NCI-H2196 (cell line): ENCODE measurements at regions not wholly inside any gene's neighbourhood (a gene's known extent, or its start where the extent isn't known, plus 50 kb on each side); places are given as distances from the start of the nearest gene placed in this dataset.

Experiments used
- DNase-seq: peaks from one replicate; lab custom pipeline; 2025; ENCODE audit not compliant: unreplicated experiment; lab: John Stamatoyannopoulos, UW

- peak; percentile 31 for DNase-seq
Measured at GRCh38 chr5:35436400-35437057, 181.1 kb upstream of the SPEF2 start.

GRCh38 chr5:35430381-35431162, 187.1 kb upstream of the SPEF2 start:
- DNase-seq: no peak

- no peak for DNase-seq
Measured at GRCh38 chr5:35420200-35420599, 189.9 kb upstream of the PRLR start.

DNA sequence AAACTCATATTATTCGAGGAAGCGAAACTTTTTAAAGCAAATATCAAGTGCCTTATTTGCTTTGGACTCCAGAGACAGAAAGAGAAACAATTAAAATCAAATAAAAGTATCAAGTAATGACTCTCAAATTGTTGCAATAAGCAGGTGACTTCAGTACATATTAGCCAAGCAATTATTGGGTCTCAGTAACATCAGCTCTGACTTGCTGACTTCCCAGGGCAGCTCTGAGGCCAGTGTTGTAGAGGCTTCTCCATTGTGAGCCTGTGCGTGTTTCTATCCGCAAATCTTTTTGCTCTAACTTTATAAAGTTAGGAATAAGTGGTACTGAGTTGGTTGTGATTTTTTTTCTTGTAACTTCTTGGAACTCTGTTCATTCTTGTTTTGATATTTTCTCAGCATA, 186.8 kb upstream of the PRLR start:
- no peak for DNase-seq

DNA sequence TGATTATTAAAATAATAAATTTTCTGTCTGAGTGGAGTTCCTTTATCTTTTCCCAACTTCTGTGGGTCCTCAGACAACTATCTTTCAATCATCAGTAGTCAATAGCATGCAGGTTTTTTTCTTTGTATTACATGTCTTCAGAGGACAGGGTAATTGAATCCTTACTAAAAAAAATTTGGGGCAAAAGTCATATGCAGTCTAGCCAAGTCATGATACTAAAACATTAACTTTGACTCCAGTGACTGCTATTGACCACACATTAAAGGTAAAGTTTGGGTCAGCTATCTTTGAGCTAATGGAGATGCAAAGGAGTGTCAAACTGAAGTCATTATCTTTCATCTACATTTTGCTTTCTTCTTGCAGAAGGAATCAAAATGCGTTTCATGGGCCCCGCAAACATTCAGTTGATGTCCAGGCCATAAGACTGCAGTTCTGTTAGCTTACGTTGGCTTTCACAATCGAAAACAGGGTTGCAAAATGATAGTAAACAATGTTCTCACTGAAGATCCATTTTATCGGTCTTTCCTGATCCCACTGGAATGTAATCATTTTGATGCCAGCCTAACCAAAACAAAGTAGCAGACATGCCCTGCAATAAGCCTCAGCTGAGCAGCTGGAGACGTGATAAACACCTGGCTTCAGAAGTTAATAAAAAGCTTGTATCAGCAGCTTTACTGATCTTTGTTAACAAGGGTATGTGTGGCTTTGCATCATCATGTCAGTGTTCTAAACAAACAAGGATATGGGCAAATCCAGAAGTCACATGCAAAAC, 186.1 kb upstream of the PRLR start:
- no peak for DNase-seq

- no peak for DNase-seq
Measured at GRCh38 chr5:35415309-35415708, 185.0 kb upstream of the PRLR start.

DNA sequence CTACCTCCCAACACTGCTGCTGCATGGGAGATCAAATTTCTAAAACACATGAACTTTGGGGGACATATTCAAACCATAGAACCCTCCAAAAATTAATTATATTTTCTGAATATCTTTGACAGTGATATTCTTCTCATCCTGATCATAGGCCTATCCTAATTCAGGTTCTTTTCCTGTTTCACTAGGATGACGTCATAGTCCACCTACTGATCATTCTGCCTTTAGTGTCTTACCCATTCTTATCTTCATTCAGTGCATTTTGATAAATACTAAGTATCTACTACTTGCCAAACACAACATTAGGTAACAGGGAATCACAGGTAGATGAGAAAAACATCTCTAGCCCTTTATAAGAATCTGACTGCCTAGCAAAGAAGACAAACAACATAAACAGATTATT, 179.1 kb upstream of the PRLR start:
- DNase-seq: no peak

- DNase-seq: no peak
Measured at GRCh38 chr5:35408146-35408545, 177.9 kb upstream of the PRLR start.

DNA sequence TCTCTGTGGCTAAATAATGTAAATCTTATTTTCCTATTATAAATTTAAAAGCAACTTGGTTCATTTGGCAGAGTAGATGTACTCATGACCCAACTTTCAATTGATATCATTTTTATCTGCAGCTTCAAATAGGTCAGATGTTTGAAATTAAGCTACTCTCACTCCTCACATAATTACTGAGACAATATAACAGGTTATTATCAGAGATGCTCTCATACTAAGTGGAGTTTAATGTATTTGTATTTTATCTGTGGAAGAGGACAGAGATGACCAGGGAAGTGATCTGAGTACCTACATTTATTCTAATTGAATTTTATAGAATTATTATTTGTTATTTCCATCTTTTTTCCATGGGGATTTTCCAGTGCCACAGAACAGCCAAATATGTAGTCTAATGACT, 177.4 kb upstream of the PRLR start:
- no peak for DNase-seq

- DNase-seq: no peak
Measured at GRCh38 chr5:35405938-35406337, 175.7 kb upstream of the PRLR start.

DNA sequence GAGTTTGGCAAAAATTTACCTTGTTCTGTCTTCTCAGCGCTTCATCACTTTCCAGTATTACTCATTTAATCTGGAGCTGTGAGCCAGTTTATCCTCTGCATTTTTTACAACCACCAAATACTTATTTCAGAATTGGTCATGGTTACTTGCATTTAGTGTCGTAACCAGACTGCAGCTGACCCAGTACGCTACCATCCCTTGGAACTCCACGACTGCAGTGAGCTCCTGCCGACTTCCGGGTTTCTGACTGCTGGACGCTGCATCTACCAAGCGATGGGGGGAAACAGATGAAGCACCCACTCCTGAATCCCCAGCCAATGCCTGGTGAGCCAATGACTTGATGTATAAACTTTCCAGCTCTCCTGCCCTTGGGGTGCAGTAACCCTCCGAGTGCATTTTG, 174.4 kb upstream of the PRLR start:
- DNase-seq: no peak

GRCh38 chr5:35393901-35394300, 163.6 kb upstream of the PRLR start:
- DNase-seq: no peak

DNA sequence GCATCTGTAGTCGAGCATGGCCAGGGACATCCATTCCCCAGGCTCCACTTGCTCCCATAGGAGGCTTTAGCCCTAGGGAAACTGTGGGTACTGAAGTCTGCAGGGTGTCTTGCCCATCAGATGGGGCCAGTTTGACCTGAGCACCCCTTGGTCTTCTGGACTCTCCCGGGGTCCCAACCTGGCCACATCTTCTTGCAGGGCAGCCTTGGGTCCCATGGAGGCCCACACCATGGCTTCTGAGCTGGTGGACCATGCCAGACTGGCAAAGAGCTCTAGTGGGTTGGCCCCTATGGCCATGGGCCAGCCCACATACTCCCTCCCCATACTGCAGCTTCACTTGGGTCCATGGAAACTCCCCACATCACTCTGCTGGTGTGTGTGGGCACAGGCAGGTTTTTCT, 154.4 kb upstream of the PRLR start:
- no peak for DNase-seq

DNA sequence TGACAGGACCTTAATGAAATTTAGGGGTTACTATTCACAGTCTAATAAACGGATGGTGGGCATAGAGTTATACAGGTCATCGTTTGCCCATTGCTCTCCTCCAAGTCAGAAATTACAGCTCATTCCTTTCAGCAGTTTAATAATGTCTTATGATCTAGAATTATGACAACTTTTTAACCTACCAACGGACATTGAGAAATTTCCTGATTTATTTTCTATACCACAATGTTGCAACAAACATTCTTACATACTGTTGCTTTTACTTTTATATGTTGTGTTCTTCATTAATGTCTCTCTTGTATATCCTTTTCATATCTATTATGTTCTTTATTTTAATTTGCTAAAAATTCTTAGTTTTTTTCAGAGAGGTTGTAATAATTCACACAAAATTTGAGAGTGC, 152.8 kb upstream of the PRLR start:
- no peak for DNase-seq

GRCh38 chr5:35377653-35378052, 147.4 kb upstream of the PRLR start:
- DNase-seq: no peak

GRCh38 chr5:35374584-35374983, 144.3 kb upstream of the PRLR start:
- no peak for DNase-seq

- no peak for DNase-seq
Measured at GRCh38 chr5:35373249-35373648, 143.0 kb upstream of the PRLR start.

- DNase-seq: no peak
Measured at GRCh38 chr5:35372482-35372881, 142.2 kb upstream of the PRLR start.

- no peak for DNase-seq
Measured at GRCh38 chr5:35371951-35372426, 141.7 kb upstream of the PRLR start.

GRCh38 chr5:35370871-35371270, 140.6 kb upstream of the PRLR start:
- DNase-seq: no peak

- peak; percentile 3 for DNase-seq
Measured at GRCh38 chr5:35369965-35370790, 139.9 kb upstream of the PRLR start.
